Gastrocnemius medialis (tissue), 4 donors: ENCODE measurements at regions not wholly inside any gene's neighbourhood (a gene's known extent, or its start where the extent isn't known, plus 50 kb on each side); places are given as distances from the start of the nearest gene placed in this dataset.

Experiments
- POLR2A ChIP-seq, 2 donors: fragments of 450-650 bp; IDR thresholded peaks; one replicate each; pipeline ENCODE4 v1.6.1; 2017; ENCODE audit warnings: antibody characterized with exemption in 2 of 2, mild to moderate bottlenecking in 2 of 2, moderate library complexity in 2 of 2
- TF ChIP-seq, protein P1 (sequence below), 5 experiments: fragments of 450-650 bp in 3 of 5; fragments of 200-600 bp in 2 of 5; sonication (generic) in 2 of 5; IDR thresholded peaks in 4 of 5; conservative IDR thresholded peaks in 1 of 5; 1 replicate in 4 of 5; 2 replicates in 1 of 5; pipeline ENCODE4 v1.5.1; 2016 to 2019; ENCODE audit warnings: antibody characterized with exemption in 5 of 5, mild to moderate bottlenecking in 3 of 5, moderate library complexity in 3 of 5

DNA sequence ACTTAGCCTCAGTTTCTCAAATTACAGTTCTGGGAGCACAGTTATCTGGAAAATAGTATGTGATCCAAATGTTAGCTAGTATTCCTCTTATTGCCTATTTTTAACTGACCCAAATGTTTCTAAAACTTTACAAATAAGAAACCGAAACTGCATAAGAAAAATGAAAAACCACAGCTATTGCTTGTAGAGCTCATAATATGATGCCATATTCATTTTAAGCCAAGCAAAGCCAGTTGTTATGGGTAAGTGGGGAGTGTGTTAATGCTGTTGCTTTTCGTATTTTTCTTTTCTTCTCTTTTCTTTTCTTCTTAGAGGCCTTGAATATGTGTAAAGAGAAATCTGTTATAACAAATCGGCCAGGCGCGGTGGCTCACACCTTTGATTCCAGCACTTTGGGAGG is 447.4 kb upstream of the TUSC1 start:
- TF ChIP-seq, protein P1, sequence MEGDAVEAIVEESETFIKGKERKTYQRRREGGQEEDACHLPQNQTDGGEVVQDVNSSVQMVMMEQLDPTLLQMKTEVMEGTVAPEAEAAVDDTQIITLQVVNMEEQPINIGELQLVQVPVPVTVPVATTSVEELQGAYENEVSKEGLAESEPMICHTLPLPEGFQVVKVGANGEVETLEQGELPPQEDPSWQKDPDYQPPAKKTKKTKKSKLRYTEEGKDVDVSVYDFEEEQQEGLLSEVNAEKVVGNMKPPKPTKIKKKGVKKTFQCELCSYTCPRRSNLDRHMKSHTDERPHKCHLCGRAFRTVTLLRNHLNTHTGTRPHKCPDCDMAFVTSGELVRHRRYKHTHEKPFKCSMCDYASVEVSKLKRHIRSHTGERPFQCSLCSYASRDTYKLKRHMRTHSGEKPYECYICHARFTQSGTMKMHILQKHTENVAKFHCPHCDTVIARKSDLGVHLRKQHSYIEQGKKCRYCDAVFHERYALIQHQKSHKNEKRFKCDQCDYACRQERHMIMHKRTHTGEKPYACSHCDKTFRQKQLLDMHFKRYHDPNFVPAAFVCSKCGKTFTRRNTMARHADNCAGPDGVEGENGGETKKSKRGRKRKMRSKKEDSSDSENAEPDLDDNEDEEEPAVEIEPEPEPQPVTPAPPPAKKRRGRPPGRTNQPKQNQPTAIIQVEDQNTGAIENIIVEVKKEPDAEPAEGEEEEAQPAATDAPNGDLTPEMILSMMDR (IDR thresholded peaks at IDR 0.05 in 4 of 5, conservative IDR thresholded peaks at IDR 0.05 in 1 of 5), result no peak
- TF ChIP-seq POLR2A (IDR thresholded peaks at IDR 0.05), result no peak
